ENCODE measurements at regions not wholly inside any gene's neighbourhood (a gene's known extent, or its start where the extent isn't known, plus 50 kb on each side); places are given as distances from the start of the nearest gene placed in this dataset.

GRCh38 chr10:130498934-130499333, 362.7 kb downstream of the GLRX3 start:
- TF ChIP-seq CTCF (IDR thresholded peaks at IDR 0.05) (no peak), POLR2A (IDR thresholded peaks at IDR 0.05) (no peak)

Data from right lobe of liver (tissue), 4 donors.